ENCODE measurements at regions not wholly inside any gene's neighbourhood (a gene's known extent, or its start where the extent isn't known, plus 50 kb on each side); places are given as distances from the start of the nearest gene placed in this dataset.
"Not testable (repeated sequence)": the region's sequence is repeated elsewhere in the genome, so short reads cannot be mapped to it uniquely, and the experiment has no call there.

- H3K27me3 ChIP-seq (ENCODE audit: insufficient read depth, low read length); H3K27ac Mint-ChIP-seq; CTCF ChIA-PET (ENCODE audit: partially characterized antibody); POLR2A ChIA-PET (ENCODE audit: partially characterized antibody); H3K4me1 ChIP-seq (ENCODE audit: insufficient read depth, low read length); intact Hi-C loops (cut with micrococcal nuclease); H3K9me3 Mint-ChIP-seq; H3K9me3 ChIP-seq (ENCODE audit: control insufficient read depth in 1 of 2, low read length in 2 of 2); H3K4me3 ChIP-seq (ENCODE audit: low read length in 2 of 2); H3K27ac ChIP-seq (ENCODE audit: low read depth, low read length); H3K4me1 Mint-ChIP-seq; H3K27me3 Mint-ChIP-seq; H3K4me3 Mint-ChIP-seq; H3K36me3 Mint-ChIP-seq; H3K36me3 ChIP-seq (ENCODE audit: insufficient read depth, low read length): not testable (repeated sequence)
- DNase-seq: peak in 1 of 5 donors; percentile 27
Measured at GRCh38 chrX:91627194-91627593, 152.0 kb upstream of the PCDH11X start.

DNA sequence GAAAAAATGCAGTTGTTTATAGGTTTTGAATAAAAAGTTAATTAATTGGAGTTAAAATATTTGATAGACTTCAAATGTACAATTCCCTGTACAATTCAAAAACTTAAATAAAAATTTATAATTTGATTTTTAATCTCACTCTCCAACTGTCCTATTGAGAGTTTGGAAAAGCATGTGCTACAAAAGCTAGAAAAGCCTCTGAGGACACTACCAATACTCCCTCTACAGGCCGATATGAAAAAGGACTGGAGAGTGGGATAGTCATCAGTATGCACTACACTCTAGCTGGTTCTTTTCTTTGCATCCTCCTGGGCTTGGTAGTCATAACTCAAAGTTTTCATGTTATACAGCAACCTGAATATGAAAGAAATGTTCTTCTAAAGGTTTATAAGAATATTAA lies 139.9 kb upstream of the PCDH11X start:
- POLR2A ChIA-PET (ENCODE audit: partially characterized antibody); H3K9me3 ChIP-seq (ENCODE audit: control insufficient read depth in 1 of 2, low read length in 2 of 2); H3K27me3 ChIP-seq (ENCODE audit: insufficient read depth, low read length); H3K4me1 ChIP-seq (ENCODE audit: insufficient read depth, low read length); H3K4me1 Mint-ChIP-seq; H3K36me3 ChIP-seq (ENCODE audit: insufficient read depth, low read length); DNase-seq; CTCF ChIA-PET (ENCODE audit: partially characterized antibody); intact Hi-C loops (cut with micrococcal nuclease); H3K27me3 Mint-ChIP-seq; H3K4me3 Mint-ChIP-seq; H3K36me3 Mint-ChIP-seq; H3K27ac Mint-ChIP-seq; H3K9me3 Mint-ChIP-seq; H3K27ac ChIP-seq (ENCODE audit: low read depth, low read length); H3K4me3 ChIP-seq (ENCODE audit: low read length in 2 of 2): not testable (repeated sequence)

Measured in CD4-positive, alpha-beta memory T cell (primary cell).